Fibroblast of lung (primary cell): ENCODE measurements at regions not wholly inside any gene's neighbourhood (a gene's known extent, or its start where the extent isn't known, plus 50 kb on each side); places are given as distances from the start of the nearest gene placed in this dataset.

Source experiments
- DNase-seq, 2 donors: peaks; one replicate each; pipeline versions ENCODE4 v3.0.0 to v3.0.0-alpha.2; 2010; ENCODE audit warnings: low read depth in 2 of 2
- H2AFZ ChIP-seq: 2 replicates; pipeline ENCODE4 v1.5.1; 2012; ENCODE audit warnings: low read length, control low read depth, inconsistent platforms
- H3K27ac ChIP-seq: 2 replicates; pipeline ENCODE4 v1.5.1; 2011; ENCODE audit warnings: low read length, control low read depth; ENCODE audit not compliant: insufficient read depth
- H3K27me3 ChIP-seq: 2 replicates; pipeline ENCODE4 v1.5.1; 2011; ENCODE audit warnings: mild to moderate bottlenecking, low read length; ENCODE audit not compliant: control insufficient read depth, insufficient read depth
- H3K36me3 ChIP-seq: 2 replicates; pipeline ENCODE4 v1.5.1; 2011; ENCODE audit warnings: low read length; ENCODE audit not compliant: control insufficient read depth, insufficient read depth
- H3K4me1 ChIP-seq: 2 replicates; pipeline ENCODE4 v1.5.1; 2011; ENCODE audit warnings: low read length; ENCODE audit not compliant: control insufficient read depth, insufficient read depth; ENCODE audit errors: extremely low read depth
- H3K4me2 ChIP-seq: 2 replicates; pipeline ENCODE4 v1.5.1; 2011; ENCODE audit warnings: low read length, control low read depth; ENCODE audit not compliant: insufficient read depth; ENCODE audit errors: extremely low read depth
- H3K4me3 ChIP-seq, 4 experiments: fragments of 200-600 bp in 1 of 4; sonication (generic) in 1 of 4; replicated peaks in 1 of 4; 2 replicates each; pipeline ENCODE4 v1.5.1; 2011 to 2016; ENCODE audit warnings: low read length in 4 of 4, low read depth in 3 of 4, mild to moderate bottlenecking in 3 of 4, control low read depth in 2 of 4, inconsistent platforms in 1 of 4, mixed read lengths in 1 of 4; ENCODE audit not compliant: insufficient read depth in 1 of 4; ENCODE audit errors: control extremely low read depth in 1 of 4
- H3K79me2 ChIP-seq: 2 replicates; pipeline ENCODE4 v1.5.1; 2012; ENCODE audit warnings: mild to moderate bottlenecking, low read length, inconsistent platforms; ENCODE audit not compliant: control insufficient read depth, insufficient read depth
- H3K9ac ChIP-seq: 2 replicates; pipeline ENCODE4 v1.5.1; 2011; ENCODE audit warnings: mild to moderate bottlenecking, low read length, control low read depth; ENCODE audit not compliant: insufficient read depth
- H3K9me3 ChIP-seq: 2 replicates; pipeline ENCODE4 v1.5.1; 2012; ENCODE audit warnings: low read depth, low read length; ENCODE audit not compliant: control insufficient read depth, insufficient read depth
- H4K20me1 ChIP-seq: 2 replicates; pipeline ENCODE4 v1.5.1; 2011; ENCODE audit warnings: low read length; ENCODE audit not compliant: control insufficient read depth, insufficient read depth; ENCODE audit errors: extremely low read depth
- EZH2 ChIP-seq: IDR thresholded peaks from 2 replicates; pipeline ENCODE4 v1.5.1; 2012; ENCODE audit warnings: low read length, control low read depth, mild to moderate bottlenecking; ENCODE audit errors: missing control alignments
- TF ChIP-seq, protein P1 (sequence below), 2 donors: IDR thresholded peaks in 1 of 2; conservative IDR thresholded peaks in 1 of 2; 1 replicate in 1 of 2; 2 replicates in 1 of 2; pipeline ENCODE4 v1.5.1; 2011 to 2012; ENCODE audit warnings: low read length in 2 of 2, control low read depth in 1 of 2, inconsistent platforms in 1 of 2, low read depth in 1 of 2, mild to moderate bottlenecking in 1 of 2

- no peak overlapping the region for H3K4me3 ChIP-seq
- no peaks in the 10 kb centered on the region for H3K36me3 ChIP-seq
- no peak overlapping the region for H3K4me2 ChIP-seq
- no peaks in the 10 kb centered on the region for H4K20me1 ChIP-seq
- TF ChIP-seq, protein P1, sequence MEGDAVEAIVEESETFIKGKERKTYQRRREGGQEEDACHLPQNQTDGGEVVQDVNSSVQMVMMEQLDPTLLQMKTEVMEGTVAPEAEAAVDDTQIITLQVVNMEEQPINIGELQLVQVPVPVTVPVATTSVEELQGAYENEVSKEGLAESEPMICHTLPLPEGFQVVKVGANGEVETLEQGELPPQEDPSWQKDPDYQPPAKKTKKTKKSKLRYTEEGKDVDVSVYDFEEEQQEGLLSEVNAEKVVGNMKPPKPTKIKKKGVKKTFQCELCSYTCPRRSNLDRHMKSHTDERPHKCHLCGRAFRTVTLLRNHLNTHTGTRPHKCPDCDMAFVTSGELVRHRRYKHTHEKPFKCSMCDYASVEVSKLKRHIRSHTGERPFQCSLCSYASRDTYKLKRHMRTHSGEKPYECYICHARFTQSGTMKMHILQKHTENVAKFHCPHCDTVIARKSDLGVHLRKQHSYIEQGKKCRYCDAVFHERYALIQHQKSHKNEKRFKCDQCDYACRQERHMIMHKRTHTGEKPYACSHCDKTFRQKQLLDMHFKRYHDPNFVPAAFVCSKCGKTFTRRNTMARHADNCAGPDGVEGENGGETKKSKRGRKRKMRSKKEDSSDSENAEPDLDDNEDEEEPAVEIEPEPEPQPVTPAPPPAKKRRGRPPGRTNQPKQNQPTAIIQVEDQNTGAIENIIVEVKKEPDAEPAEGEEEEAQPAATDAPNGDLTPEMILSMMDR (conservative IDR thresholded peaks at IDR 0.05 in 1 of 2, IDR thresholded peaks at IDR 0.05 in 1 of 2; ENCODE audit: low read depth in 1 of 2, low read length in 2 of 2): no peak
- no peak for TF ChIP-seq EZH2
- H3K4me1 ChIP-seq: no peaks in the 10 kb centered on the region
- DNase-seq: peak in 1 of 2 donors; percentile 53
- no peak overlapping the region for H3K27ac ChIP-seq
- no peaks in the 10 kb centered on the region for H3K9me3 ChIP-seq
- H3K79me2 ChIP-seq: no peaks in the 10 kb centered on the region
- H3K27me3 ChIP-seq: no peaks in the 10 kb centered on the region
- H2AFZ ChIP-seq: no peak overlapping the region
- H3K9ac ChIP-seq: no peak overlapping the region
Observed at GRCh38 chrX:3250966-3251365, 95.5 kb downstream of the MXRA5 start.

DNA sequence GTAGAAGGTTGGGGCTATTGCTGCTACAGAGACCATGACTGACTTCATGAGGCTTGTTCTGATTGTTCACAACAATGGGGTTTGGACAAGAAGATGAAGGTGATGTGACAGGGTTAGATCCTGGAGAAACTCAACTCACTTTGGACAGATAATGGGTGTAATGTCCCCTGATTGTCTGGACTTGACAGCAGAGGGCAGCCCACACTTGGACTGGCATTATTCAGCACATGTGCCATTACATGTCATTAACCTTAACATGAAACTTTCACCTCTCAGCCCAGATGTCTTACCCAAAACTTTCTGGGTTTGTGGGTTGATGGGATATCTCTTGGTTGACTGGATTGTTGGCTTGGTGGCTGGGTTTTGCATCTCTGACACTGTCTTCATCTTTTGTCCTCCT is 101.5 kb downstream of the MXRA5 start:
- Histone ChIP-seq H3K36me3 (no peaks in the 10 kb centered on the region), H3K9ac (no peak overlapping the region), H3K4me3 (no peak overlapping the region), H3K27me3 (no peaks in the 10 kb centered on the region), H3K27ac (no peak overlapping the region), H4K20me1 (no peaks in the 10 kb centered on the region), H2AFZ (no peak overlapping the region), H3K4me2 (no peak overlapping the region), H3K9me3 (no peaks in the 10 kb centered on the region), H3K4me1 (no peaks in the 10 kb centered on the region), H3K79me2 (no peaks in the 10 kb centered on the region)
- TF ChIP-seq EZH2: no peak
- no peak for DNase-seq

DNA sequence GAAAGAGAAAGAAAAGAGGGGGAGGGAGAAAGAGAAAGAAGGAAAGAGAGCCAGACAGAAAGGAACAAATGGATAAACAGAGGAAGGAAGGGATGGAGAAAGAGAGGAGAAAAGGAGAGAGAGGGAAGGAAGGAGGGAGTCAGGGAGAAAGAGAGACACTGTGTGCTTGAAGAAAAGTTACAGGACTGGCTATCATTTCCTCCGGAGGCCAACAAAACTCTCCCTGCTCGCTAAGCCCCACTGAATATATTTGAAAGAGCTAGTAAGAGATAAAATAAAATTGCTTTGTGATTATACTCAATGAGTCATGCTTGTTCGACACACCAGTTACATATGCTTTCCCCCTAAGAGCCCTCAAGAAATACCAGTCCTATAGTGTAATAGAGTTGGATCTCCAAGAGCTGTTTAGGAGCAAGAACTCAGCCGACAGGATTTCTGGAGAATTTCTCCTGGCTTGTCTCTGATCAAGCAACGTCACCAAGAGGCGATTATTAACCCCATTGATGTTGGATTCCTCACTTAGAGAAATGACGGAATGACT is 102.2 kb downstream of the MXRA5 start:
- Histone ChIP-seq H3K9ac (no peak overlapping the region), H3K27ac (peak overlapping the region; percentile 40), H3K4me3 (peak overlapping the region in 1 of 4 experiments; percentile 20), H3K4me1 (no peaks in the 10 kb centered on the region), H3K27me3 (no peaks in the 10 kb centered on the region), H4K20me1 (no peaks in the 10 kb centered on the region), H3K9me3 (no peaks in the 10 kb centered on the region), H3K4me2 (peak overlapping the region; percentile 8), H3K36me3 (no peaks in the 10 kb centered on the region), H2AFZ (no peak overlapping the region), H3K79me2 (no peaks in the 10 kb centered on the region)
- peak; percentile 77 to 95 for DNase-seq
- TF ChIP-seq, protein P1 (conservative IDR thresholded peaks at IDR 0.05 in 1 of 2, IDR thresholded peaks at IDR 0.05 in 1 of 2; ENCODE audit: low read depth in 1 of 2, low read length in 2 of 2): no peak
- no peak for TF ChIP-seq EZH2
